GM18909 (cell line): ENCODE measurements at regions not wholly inside any gene's neighbourhood (a gene's known extent, or its start where the extent isn't known, plus 50 kb on each side); places are given as distances from the start of the nearest gene placed in this dataset.
A peak's percentile ranks its signal among the peaks of the same experiment; 100 is the strongest.

Experiments
- ATAC-seq: cut with Tn5 transposase; IDR thresholded peaks from one replicate; pipeline ENCODE4 v1.9.1; 2021; ENCODE audit warnings: mild to moderate bottlenecking; ENCODE audit not compliant: unreplicated experiment, poor library complexity

DNA sequence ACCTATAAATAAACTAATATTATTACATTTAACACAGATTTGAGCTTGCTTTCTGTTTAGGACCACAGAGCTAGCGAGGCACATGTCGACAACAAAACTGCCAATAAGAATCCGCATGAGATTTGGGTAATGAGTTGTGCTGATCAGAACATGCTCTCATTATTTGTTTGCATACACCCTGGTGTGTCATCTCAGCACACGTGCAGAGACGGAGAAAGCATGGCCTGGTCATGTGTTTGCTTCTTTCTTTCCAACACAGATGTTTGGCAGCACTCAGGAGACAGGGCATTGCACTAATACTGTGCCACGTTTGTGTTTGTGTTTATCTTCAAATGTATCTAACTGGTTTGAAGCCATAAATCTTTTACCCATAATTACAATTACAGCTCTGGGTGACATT is 364.8 kb downstream of the ARAP2 start:
- ATAC-seq: no peak

DNA sequence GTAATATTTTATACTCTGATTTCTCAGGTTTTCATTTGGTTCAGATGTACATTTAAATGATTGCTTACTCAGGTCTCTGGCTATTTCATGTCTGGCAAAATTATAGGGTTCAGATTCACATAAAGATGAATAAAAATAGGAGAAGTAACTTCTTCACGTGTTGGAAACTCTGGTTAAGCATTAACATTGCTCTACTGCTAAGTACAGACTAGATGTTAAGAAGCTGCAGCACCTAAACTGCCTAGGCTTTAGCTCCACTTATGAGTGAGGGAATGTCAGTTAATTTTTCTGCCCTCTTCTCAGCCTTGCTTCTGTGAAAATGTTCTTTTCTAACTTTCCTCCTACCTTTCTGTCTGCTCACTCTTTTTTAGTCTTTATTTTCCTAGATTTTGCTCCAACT is 361.2 kb downstream of the ARAP2 start:
- peak; percentile 77 for ATAC-seq

DNA sequence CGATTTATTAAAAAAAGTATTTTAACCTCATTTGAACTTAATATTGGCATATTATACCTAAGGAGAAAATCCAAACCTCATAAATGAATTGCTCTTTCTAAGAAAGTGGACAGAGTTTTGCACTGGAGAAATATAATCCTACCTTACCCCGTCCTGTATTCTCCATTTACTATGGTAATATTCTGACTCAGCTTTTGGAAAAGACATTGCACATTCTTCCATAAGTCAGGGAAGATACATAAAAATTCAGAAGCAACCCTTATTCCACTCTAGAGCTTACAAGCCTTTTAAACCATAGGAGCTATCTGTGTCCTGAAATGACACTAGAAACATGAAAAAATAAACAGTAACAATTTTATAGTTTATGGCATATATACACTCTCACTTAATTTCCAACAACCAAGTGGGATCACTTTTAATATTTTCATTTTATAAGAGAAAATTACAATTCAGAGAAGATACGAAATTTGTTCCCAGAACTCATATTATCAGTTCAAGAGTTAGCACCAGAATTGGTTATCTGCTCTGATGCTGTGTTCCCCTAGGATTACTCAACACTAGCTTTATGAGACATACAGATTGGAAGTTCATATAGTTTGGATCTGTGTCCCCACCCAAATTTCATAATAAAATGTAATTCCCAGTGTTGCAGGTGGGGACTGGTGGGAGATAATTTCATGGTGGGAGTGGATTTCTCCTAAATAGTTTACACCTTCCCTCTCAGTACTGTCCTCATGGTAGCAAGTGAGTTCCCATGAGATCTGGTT is 359.4 kb downstream of the ARAP2 start:
- ATAC-seq: no peak

DNA sequence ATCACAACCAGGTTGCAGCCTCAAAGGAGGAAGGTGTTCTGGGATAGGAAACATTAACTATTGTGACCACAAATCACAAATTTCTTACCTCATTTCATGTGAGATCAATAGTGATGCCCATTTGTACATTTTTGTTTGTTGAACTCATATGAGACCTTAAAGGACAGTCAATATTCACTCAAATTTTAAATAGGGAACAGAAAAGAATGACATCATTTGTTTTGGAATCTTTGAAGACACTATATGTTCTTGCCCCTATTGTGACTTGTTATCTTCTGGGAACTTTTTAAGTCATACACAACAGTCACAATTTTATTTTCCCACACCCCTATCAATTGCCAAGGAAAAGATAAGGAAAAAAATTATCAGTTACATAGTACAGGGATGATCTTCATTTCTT is 346.5 kb downstream of the ARAP2 start:
- no peak for ATAC-seq

DNA sequence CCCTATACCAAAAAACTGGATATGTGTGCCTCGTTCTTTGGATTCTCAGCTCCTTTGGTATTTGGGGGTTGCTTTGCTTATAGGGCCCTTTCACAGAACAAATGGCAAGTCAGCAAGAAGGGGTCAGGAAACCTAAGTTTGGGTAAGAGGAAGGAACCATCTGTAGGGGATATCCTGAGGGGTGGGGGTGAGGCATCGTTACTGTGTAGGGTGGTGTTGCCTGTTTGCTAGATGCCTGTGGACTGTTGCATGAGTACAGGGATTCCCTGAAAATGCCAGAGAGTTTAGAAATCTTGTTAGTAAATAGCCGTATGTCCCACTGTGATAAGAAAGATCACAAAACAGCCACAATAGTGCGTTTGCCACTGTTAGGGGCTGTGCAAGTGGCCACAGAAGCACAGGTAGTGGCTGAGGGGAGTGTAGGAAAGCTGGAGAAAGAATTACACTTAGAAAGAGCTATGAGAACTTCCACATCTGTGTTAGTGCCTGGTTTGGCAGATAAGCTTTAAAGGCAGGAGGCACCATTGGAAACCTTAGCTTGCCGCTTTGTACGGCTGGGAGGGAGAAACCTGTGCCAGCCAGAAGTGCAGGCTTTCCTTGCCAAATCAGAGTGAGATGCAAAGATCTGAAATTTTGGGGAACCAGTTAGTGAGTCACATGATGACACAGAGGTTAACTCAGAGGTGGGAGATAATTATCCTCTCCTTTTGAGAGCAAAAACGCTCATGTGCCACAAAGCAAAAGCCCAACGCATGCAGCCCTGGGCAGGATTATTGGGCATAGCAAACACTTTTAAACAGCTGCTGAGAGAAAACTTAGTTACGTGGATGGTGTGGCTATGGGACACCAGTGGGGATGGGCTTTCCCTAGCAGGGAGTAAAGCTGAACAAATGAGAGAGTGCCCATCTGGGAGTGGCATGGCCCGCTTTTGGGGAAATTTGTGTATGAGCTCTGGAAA is 343.7 kb downstream of the ARAP2 start:
- ATAC-seq: no peak

DNA sequence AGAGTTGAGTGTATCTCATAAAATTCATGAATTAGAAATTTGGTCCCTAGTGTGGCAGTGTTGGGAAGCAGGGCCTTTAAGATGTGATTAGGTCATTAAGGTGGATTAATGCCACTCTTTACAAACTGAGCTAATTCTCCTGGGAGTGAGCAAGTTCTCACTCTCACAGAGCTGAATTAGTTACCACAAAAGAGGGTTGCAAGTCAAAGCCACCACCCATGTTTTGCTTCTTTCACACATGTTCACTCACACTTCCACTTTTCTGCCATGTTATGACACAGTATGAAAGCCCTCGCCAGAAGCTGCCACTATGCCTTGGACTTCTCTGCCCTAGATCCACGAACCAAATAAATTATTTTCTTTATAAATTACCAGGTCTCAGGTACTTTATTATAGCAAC is 332.1 kb downstream of the ARAP2 start:
- peak; percentile 92 for ATAC-seq

DNA sequence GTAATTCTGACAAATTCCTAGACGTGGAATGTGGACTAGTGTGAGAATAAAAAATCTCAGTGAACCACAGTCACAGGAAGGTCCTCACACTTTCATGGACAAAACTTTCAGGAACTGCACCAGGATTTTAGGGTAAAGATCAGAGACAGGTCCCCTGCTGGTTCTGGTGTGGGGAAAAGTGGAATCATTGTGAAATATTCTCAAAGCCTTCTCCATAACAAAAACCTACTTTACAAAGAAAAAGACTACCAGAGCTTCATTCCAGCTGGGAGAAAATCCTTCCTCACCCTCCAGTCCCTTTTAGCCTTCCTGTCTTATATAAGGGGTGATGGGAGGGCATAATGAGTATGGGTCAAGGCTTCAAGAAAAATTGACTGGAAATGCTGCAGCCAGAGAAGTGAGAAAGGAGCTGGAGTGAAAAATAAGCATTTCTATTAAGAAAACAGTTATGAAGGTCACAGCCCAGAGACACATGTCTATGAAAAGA is 325.8 kb downstream of the ARAP2 start:
- ATAC-seq: no peak

DNA sequence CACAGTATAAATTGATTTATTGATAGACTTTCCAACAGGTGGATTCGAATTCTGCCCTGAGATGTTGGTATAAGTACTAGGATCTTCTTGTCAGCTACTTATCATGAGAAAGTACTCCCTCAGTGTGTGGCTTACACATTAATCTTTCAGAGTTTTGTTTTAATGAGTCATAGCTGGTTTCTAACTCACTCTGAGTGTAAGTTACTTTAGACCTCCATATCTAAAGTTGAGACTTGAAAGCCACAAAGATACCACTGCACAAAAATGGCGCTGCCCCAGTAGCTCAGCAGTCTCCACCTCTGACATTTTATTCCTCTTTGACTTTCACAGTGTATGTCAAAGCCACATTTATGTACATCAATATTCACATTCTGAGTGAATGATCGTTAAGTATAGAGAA is 318.5 kb downstream of the ARAP2 start:
- peak; percentile 86 for ATAC-seq

DNA sequence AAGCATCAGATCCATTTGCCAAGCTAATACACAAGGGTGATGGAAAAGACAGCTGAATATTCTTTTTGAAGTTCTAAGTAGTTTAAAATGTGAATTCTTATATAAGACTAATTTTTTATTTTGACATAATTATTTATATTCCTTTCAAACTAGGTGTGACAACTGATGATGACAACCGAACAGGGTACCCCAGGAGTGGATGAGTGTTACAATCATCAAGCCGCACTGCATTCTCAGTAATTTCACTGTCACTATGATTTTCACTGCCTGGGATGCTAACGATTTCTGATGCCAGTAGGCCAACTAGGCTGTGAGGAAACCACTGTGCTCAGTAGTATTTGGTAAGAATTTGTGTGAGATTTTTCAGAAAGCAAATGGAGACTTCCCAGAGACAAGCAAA is 317.5 kb downstream of the ARAP2 start:
- no peak for ATAC-seq

DNA sequence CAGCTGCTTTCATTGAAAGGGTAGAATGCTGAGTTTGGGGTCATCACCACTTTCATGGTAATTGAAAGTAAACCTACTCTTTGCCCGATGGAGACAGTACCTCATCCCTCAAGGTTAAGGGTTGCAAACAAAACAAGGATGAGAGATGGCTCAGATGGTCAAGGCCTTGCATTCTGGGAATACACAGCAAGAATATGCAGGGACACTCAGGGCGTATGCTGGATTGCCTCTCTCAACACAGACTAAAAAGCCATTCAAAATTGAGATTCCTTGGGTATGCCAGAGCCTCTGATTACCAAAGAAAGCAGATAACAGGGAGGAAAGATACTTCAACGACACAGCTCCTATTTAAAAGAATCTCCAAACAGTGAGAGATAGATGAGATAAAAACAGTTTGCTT is 310.4 kb downstream of the ARAP2 start:
- no peak for ATAC-seq

DNA sequence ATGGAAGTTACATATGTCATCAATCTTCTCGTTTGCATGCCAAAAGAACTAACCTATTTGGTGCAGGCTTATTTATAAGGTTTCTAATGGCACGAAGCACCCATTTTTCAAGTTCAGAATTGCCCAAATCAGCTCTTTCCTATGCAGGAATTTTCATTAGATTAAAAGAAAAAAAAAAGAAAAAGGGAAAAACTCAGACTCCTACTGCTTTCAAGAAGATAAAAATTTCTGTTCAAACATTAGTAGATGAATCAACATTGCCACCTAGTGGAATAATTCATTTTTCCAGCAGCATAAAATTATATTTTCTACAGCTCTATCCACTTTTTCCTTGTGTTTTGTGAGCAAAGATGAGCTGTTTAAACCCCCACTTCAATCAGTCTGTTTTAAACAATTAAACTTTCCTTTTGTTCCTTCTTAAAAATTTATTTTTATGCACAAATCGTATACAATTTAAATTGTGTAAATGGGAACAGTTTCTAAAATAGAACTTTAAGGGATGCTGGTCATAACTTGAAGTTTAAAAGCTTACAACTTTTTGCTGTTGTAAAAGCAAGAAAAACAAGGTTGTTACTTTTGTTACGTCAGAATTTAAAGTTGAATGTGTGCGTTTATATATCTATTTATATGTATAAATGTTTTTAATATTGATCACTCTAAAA is 309.9 kb downstream of the ARAP2 start:
- no peak for ATAC-seq

DNA sequence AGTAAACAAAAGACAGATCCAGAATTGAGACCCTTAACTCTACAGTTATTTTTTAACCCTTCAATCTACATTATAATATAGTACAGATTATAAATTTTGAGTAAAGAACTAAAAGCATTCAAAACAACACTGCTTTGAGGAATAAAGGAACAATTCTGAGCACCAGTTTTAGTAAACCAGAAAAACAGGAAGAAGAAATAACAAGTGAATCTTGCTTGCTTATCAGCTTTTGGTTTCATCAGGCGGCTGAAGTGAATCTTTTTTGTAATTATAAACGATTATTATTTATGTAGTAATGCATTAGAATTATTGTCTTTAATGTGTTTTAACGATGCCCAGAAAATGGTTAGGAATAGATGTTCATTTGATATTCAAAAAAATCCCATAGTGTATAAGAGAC is 305.4 kb downstream of the ARAP2 start:
- ATAC-seq: no peak

DNA sequence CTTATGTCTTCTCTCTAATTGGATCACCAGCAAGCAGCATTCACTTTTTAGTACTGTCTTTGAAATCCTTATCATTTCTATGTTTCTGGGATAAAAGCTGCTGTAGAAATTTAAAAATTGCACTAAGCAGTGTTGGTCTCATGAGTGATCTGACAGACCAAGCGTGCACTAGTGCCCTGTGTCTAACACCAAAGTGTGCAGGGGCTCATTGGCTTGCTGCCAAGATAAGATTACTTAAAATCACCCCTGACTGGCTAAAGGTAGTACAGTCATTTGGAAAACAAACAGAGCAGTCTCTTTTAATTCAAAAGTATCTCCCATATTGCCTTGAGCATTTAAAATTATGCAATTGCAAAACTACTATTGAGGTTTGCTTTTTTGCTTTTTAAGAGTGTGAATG is 304.6 kb downstream of the ARAP2 start:
- ATAC-seq: no peak

DNA sequence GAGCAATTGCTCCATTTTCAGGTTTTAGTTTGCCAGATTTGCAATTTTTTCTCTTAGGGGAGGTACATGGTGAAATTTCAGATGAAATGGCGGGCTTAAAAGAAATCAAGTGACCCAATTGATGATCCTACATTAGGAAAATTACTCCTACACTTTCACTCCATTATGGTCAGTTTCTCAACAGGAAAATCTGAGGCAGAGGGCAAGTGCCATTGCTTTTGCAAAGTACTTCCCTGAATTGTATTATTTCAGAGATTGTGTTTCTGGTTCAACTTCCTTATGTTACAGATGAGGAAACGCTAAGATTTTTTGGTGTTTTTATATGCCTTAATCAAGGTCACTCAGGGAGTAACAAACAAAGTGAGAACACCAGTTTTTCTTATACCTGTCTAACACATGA is 302.2 kb downstream of the ARAP2 start:
- no peak for ATAC-seq

DNA sequence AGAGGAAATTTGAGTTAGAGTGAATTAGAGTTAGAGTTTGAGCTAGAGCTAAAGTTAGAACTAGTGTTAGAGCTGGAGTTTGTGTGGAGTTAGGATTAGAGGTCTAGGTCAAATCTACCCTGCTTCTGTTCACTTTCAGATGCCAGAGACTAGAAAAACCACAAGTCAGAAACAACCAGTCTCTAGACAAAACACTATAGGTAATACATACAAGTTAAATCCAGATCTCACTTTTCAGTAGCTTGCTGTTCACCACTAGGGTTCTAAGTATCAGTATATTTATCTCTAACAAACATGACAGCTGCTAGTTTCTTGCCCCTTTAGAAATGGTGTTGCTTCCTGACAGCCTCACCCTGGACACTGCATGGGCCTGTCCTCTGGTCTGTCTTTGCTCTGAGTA is 300.7 kb downstream of the ARAP2 start:
- ATAC-seq: no peak

DNA sequence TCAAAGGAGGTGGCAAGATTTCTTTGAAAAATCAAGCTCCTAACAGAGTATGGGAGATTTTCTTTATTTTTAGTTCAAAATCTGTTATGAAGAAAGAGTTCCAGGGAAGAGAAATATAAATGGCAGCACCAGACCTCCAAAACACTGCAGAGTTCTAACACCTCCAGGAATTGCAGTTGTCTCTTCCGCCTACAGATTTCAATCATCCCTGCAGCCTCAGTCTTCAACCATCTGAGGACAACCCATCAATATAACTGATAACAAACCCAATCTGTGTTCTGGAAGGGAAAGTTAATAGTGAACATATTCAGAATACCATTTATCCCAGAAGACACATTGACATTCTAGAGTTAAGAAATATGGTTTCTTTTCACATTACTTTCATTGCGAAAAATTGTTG is 296.1 kb downstream of the ARAP2 start:
- ATAC-seq: no peak

DNA sequence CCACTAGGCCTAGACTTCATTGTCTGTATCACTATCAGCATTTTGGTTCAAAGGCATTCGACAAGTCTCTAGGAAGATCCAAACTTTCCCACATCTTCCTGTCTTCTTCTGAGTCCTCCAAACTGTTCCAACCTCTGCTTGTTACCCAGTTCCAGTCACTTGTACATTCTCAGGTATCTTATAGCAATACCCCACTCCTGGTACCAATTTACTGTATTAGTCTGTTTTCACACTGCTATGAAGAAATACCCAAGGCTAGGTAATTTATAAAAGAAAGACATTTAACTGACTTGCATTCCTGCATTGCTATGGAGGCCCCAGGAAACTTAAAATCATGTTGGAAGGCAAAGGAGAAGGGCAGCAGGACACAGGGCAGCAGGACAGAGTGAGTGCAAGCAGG is 293.9 kb downstream of the ARAP2 start:
- no peak for ATAC-seq

DNA sequence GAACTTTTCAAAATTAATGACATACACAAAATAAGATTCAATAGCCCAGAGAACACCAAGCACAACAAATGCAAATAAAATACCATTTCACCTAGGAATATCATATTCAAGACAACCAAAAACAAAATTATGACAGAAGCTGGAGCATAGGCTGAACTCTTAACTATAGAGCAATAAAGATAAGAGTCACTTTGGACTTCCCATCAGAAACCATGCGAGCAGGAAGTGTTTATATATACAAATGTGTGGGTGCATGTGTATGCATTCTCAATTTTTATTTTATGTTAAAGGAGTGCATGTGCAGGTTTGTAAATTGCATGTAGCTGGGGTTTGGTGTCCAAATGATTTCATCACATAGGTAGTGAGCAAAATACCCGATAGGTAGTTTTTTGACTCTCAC is 291.6 kb downstream of the ARAP2 start:
- ATAC-seq: no peak

DNA sequence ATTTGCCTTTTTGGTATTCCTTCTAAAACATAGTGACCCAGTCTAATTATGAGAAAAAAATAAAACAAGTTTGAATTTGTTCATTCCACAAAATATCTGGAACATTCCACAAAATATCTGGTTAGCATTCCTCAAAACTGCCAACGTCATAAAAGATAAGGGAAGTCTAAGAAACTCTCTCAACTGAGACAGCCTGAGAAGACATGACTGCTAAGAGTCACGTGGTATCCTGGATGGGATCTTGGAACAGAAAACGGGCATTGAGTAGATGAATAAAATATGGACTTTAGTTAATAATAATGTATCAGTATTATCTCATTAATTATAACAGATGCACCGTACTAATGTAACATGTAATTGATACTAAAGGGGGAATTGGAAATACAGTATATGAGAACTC is 280.9 kb downstream of the ARAP2 start:
- ATAC-seq: no peak

DNA sequence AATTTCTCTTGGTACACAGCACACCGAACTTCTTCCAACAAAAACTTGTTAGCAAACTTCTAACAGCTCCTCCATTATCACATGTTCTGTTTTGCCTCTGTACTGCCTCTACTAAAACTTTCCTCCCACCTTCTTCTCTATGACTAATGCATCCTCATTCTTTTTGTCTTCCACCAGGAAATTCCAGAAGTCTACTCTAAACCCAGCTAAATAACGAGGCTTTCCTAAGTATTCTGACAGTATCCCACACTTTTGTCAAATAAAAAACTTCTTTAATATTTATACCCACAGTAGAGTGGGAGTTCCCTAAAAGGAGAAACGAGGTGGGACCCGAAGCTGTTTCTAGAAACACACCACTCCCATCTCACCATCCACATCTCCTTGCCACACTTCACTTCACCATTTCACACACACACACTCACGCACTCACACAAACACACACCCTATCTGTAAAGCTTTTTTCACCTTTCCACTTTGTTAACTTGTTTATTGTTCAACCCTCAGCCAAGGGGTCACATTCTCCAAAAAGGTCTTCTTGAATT is 280.3 kb downstream of the ARAP2 start:
- ATAC-seq: no peak

DNA sequence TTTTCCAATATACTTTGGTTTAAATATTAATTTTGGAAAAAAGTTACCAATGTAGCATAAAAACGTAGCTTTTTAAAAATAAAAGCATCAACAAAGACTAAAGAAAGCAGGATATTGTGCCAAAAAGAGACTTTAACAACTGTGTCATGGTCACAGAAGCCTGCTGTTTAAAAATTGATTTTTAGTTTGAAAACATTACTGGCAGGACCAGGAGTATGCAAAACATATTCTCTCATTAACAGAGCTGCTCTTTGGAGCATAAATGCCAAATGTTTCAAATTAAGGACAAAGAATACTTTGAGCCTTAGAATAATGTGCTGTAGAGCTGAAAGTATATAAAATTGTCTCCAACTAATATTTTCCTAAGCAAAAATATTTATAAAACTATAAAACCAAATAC is 279.0 kb downstream of the ARAP2 start:
- peak; percentile 77 for ATAC-seq
